ENCODE measurements at regions not wholly inside any gene's neighbourhood (a gene's known extent, or its start where the extent isn't known, plus 50 kb on each side); places are given as distances from the start of the nearest gene placed in this dataset.

- TF ChIP-seq CTCF (IDR thresholded peaks at IDR 0.05), result no peak
- TF ChIP-seq RCOR1 (IDR thresholded peaks at IDR 0.05; ENCODE audit: low read depth, low read length), result no peak
Observed at GRCh38 chr5:2861605-2862004, 110.1 kb upstream of the IRX2 start.

Measured in A549 (cell line).